GM12891 (cell line): ENCODE measurements at regions not wholly inside any gene's neighbourhood (a gene's known extent, or its start where the extent isn't known, plus 50 kb on each side); places are given as distances from the start of the nearest gene placed in this dataset.

Experiments
- PAX5 ChIP-seq: IDR thresholded peaks from 2 replicates; pipeline ENCODE4 v1.6.1; 2011; ENCODE audit warnings: low read length, moderate library complexity, mild to moderate bottlenecking; ENCODE audit not compliant: insufficient read depth, severe bottlenecking
- POLR2A ChIP-seq: IDR thresholded peaks from 2 replicates; pipeline ENCODE4 v1.6.1; 2011; ENCODE audit warnings: low read depth, low read length, control low read depth
- POLR2AphosphoS5 ChIP-seq: IDR thresholded peaks from 2 replicates; pipeline ENCODE4 v1.6.1; 2011; ENCODE audit warnings: low read depth, low read length, control low read depth
- SPI1 ChIP-seq: IDR thresholded peaks from 2 replicates; pipeline ENCODE4 v1.6.1; 2011; ENCODE audit warnings: low read depth, low read length, control low read depth
- TAF1 ChIP-seq: IDR thresholded peaks from 2 replicates; pipeline ENCODE4 v1.6.1; 2011; ENCODE audit warnings: low read depth, low read length, control low read depth

- TF ChIP-seq POLR2A (no peak), POLR2AphosphoS5 (no peak), TAF1 (no peak), SPI1 (no peak), PAX5 (no peak)
These were observed 68.1 kb upstream of the FOXK1 start for GRCh38 chr7:4613846-4614548.
